ENCODE measurements at regions not wholly inside any gene's neighbourhood (a gene's known extent, or its start where the extent isn't known, plus 50 kb on each side); places are given as distances from the start of the nearest gene placed in this dataset.

- DNase-seq (ENCODE audit: low read depth), result no peak
Observed at GRCh38 chr6:56377295-56377694, 129.9 kb upstream of the COL21A1 start.

GRCh38 chr6:56375806-56376205 is 128.4 kb upstream of the COL21A1 start:
- DNase-seq (ENCODE audit: low read depth), result no peak

- DNase-seq (ENCODE audit: low read depth), result no peak
Observed at GRCh38 chr6:56374841-56375369, 127.5 kb upstream of the COL21A1 start.

DNA sequence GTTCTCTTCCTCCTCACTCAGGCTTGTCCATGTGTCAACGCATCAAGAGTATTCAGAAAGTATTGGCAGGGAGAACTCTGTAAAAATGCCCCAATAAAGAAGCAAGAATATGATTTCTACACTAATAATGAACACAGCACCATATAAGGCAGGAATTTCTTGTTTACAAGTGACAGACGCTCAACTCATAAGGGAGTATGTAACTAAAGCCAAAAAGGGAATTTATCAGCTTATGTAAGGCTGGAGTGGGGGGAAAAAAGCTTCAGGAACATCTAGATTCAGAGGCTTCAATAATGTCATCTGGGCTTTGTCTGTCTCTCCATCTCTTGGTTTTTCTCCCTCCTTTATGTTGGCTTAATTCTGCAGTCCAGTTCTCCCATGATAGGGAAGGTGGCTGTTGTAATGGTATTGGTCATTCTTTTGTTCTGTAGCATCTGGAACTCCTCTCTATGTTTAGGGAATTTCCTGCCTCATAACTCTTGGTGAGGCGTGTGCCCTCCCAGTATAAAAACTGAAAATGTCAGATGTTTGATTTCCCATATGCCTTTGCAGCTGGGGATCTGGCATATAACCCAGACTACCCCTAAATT is 125.1 kb upstream of the COL21A1 start:
- DNase-seq (ENCODE audit: low read depth), result no peak

- no peak for DNase-seq (ENCODE audit: low read depth)
Observed at GRCh38 chr6:56370561-56371211, 123.3 kb upstream of the COL21A1 start.

DNA sequence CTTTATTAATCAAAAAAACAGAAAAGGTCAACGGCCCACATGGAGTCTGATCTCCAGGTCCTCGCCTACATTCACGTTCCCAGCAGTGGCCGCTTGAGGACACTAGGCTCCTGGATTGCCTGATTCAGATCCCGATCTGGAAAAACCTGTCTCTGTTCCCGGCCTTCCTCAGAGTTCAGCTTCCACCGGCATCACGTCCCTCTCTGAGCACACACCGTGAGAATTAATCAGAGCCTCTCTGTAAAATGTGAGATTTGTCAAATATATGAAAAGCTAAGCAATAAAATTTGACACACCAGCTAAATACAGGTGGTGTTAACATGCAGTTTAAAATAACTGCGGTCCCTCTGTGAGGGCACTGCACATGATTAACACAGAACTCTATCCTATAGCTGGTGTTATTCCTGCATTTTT is 122.8 kb upstream of the COL21A1 start:
- DNase-seq (ENCODE audit: low read depth), result no peak

DNA sequence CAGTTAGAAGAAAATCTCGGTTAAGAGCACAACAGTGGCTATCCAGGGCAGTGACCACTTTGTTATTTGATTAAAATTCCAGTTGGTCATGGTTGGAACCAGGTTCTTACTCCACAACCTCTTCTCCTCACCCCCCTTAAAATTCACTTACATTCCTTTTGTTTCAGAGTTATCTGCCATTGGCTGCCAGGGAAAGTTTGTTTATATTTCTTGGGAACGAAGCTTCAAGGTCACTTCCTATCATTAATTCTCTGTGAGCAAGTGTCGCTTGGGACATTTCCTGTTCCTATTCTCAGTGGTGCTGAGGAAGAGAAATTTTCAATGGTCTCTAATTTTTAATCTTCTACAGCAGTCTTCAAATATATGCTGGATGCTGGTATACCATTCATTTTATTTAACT is 121.1 kb upstream of the COL21A1 start:
- no peak for DNase-seq (ENCODE audit: low read depth)

- DNase-seq (ENCODE audit: low read depth), result no peak
Observed at GRCh38 chr6:56366141-56366852, 118.9 kb upstream of the COL21A1 start.

- DNase-seq (ENCODE audit: low read depth), result no peak
Observed at GRCh38 chr6:56364827-56365339, 117.5 kb upstream of the COL21A1 start.

DNA sequence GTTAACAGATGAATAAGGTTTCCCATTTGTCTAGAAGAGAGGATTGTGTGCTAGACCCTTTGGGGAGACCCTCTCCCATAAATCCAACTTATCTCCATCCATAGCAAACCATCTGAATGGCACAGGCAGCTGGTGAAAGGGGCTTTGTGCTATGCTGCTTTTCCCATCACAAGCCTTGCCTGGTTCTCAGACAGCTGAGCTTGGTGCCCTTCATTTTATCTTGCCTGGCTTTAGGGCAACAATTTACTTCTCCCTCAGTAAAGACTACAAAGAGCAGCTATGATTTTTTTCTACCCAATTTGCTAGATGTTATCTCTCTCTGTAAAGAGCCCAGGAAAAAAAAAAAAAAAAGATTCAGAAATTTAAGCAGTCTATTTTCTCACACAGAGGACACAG is 117.0 kb upstream of the COL21A1 start:
- DNase-seq (ENCODE audit: low read depth), result no peak

DNA sequence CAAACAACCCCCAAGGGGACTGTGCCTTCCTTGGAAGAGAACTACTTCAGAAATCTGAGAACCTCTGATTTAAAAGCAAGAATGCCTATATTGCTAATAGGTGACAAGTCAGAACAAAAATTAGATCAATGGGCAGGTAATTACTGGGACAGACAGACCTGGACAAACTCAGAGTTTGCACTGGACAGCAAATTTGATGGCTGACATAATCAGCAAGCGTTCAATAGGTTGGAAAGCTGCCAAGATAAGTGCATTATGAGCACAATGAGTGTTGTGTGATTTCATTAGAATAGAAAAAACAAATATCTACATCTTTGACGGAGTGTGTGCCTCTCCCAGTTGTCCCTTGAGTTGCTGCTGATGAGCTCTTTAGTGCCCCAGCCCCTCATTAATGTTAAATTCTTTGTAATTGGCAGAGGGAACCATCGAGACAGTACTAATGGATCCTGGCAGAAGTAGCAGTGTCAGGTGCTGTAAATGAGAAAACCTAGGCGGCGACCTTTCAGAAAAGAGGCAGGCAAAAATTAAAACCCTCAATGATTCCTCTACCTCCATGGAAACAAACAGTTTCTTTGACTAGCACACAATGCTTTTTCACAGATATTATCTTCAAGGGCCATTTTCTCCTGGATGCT is 116.5 kb upstream of the COL21A1 start:
- no peak for DNase-seq (ENCODE audit: low read depth)

DNA sequence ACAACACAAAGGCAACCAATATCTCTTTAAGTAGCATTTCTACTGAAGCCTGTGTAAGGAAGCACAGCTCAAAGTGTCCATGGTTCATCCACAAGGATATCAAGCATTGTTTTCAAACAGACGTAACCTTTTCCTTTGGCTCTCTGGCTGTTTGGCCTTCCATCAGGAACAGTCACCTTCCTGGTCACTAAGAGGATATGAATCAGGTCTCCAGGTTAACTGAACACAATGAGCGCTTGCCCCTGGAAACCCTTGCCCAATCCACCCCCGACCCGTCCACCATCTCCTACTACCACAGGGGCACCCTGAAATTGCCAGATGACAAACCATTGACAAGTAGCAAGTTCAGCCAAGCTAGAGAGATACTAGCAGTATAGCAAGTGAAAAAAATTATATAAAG is 114.4 kb upstream of the COL21A1 start:
- no peak for DNase-seq (ENCODE audit: low read depth)

DNA sequence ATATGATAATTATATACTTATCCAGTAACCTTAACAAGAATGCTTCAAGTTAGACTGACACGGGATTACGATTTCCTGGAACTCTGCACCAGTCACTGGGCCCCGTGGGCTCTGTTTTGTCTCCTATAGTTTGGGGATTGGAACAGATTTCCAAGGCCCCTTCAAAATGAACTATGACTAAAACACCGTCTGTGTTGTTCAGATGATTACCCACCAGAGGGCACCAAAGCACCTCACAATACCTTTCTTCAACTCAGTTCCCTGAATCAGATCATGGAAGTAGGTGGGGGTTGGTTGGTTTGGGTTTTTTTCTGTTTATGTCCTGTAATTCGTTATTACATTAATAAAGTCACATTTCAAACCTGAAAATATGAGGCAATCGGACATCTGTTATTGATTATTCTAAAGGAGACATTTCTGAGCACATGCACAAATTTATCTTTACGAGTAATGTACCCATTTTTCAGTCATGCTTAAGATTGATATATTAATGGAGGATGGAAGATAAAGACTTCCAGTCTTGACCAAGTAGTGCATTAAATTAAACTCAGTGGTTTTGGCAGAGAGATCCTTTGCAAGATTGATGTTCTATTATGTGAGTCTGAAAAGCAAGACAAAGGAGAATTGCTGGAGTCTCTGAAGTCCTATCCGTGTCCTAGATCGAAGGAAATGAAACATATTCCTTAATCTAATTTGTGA is 112.0 kb upstream of the COL21A1 start:
- DNase-seq (ENCODE audit: low read depth), result no peak

DNA sequence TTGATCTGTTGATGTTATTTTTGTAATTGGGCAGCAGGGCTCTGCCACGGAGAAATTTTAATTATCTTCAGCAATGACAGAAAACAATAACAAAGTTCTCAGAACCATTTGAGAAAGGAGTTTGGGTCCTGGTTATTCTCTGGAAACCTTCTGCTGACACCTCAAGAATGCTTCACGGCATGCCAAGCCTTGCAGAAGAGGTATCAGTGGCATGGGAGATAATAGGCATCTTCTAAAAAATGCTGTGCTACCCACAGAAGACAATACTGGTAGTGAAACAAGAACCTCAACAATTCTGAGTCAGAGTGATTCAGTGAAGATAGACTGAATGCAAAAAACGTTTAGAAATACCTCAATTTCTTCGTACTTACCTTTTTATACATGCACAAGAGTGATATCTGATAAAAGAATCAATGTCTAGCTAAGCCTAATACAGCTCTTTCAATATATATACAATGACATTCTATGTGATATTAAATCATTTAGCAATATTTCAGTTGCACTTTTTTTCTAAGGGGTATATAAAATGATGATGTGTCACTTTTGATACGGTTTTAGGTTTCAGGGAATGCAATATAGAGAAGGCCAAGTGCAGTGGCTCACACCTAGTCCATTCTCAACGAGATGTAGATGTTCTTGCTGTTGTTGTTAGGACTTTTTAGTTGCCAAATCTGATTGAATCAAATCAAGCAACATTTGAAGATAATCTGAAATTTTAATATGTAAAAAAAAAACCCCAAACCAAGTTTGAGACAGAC is 110.4 kb upstream of the COL21A1 start:
- no peak for DNase-seq (ENCODE audit: low read depth)

DNA sequence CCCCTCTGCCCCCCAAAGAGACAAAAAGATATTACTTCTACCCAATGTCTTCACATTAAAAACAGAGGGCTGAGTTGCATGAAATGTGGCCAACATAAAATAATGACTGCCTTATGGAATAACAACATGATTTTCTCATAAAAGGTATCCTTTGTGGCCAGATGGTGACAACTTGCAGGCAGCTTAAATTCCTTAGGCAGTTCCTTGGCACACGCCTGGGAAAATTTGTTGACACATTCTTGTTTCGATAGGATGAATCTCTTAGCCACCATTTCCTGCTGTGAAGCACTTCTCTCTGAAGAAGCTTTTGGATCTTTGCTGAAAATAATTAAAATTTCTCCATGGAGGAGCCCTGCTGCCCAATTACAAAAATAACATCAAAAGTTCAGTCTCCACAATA is 109.0 kb upstream of the COL21A1 start:
- DNase-seq (ENCODE audit: low read depth), result no peak

DNA sequence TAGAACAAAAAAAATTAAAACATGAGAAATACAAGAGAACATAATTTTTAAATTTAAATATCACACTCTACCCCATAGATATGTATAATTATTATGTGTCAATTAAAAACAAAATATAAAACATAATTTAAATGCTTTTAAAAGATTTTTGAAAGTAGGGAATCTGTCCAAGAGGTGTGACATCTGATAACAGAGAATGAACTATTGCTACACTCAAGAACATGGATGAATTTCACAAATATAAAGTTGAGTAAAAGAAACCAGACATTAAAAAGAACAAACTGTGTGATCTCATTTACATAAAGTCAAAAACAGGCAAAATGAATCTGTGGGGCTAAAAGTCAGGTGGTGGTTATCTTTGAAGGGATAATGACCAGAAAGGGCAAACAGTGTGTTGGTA is 106.5 kb upstream of the COL21A1 start:
- DNase-seq (ENCODE audit: low read depth), result no peak

- no peak for DNase-seq (ENCODE audit: low read depth)
Observed at GRCh38 chr6:56350628-56351260, 103.4 kb upstream of the COL21A1 start.

GRCh38 chr6:56349194-56349593 is 101.8 kb upstream of the COL21A1 start:
- no peak for DNase-seq (ENCODE audit: low read depth)

DNA sequence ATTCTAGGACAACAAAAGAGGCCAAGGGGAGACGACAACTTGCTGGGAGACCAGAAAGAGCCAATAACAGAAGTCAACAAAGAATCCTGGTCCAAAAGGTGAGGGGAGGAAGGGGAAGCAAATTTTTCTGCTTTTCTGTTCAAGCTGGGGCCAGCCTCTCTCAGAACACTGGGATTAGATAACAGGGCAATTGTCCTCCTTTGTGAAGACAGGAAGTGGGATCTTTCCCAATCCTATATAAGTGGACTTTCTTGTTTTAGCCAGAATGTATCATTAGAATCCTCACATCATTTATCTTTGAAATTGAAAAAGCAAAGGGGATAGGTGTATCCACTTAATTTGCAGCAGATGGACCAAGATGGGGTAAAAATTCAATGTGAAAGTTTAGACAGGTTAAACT is 101.2 kb upstream of the COL21A1 start:
- DNase-seq (ENCODE audit: low read depth), result no peak

DNA sequence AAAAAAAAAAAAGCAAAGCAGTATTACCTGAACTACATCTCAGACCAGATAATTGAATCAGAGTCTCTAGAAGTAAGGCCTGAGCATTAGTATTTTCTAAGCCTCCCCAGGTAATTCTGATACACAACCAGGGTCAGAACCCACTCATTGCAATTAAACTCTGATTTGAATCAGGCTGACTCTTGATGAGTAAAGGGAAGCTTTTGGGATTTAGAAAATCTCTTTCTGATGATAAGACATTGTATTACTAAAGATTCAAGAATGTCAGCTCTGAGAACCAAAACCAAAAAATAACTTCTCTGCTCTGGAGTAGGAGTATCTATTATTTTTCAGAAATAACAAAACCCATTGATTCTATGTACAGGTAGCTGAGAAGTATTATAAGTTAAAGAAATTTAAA is 100.1 kb upstream of the COL21A1 start:
- no peak for DNase-seq (ENCODE audit: low read depth)

- DNase-seq (ENCODE audit: low read depth), result no peak
Observed at GRCh38 chr6:56346958-56347357, 99.6 kb upstream of the COL21A1 start.

Measured in HS-27A (cell line).